ENCODE measurements at regions not wholly inside any gene's neighbourhood (a gene's known extent, or its start where the extent isn't known, plus 50 kb on each side); places are given as distances from the start of the nearest gene placed in this dataset.

DNA sequence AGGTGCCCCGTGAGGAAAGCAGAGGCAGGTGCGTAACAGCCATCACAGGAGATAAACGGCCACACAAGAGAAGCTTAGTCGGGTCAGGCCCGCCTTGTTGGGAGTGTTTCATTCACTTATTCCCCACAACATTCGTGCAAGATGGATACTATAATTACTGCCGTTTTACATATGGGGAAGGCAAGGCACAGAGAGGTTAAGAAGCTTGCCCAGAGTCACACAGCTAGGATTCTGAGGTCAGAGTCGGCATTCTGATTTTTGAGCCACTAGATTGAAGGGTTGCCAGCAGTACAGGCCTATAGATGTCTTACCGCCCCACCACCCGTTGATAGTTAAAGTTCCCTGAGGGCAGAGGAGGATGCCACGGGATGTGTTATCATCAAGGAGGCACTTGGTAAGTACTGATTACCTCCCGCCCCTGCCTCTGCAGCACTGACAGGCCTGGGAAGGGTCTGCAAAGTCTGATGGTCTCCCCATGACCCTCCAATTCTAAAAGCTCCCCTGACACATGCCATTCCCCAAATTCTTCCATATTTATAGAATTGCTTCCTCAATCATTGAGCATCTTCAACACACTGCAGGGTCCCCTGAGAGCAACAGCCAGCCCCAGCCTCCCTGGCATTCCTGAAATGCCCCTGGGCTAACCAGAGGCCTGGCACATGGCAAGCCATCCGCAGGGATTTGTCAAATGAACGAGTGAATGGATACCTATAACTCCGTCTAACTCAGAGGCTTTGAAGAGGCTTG is 74.7 kb upstream of the CLDN14 start:
- Histone ChIP-seq H3K9ac (ENCODE audit: low read length in 3 of 3) (no peak overlapping the region), H3K27ac (ENCODE audit: low read depth in 2 of 2, low read length in 2 of 2) (no peak overlapping the region), H3K4me1 (ENCODE audit: control insufficient read depth in 2 of 3, insufficient read depth in 2 of 3, low read depth in 1 of 3, low read length in 3 of 3) (peaks cover 0 to 5% (median 0%) of the 10 kb centered on the region in 3 donors), H3K27me3 (ENCODE audit: control insufficient read depth, insufficient read depth, low read length) (no peaks in the 10 kb centered on the region), H3K9me3 (ENCODE audit: control insufficient read depth in 2 of 3, insufficient read depth in 1 of 3, low read length in 3 of 3) (no peaks in the 10 kb centered on the region), H3K4me3 (ENCODE audit: low read length in 3 of 3) (no peak overlapping the region), H3K36me3 (ENCODE audit: control insufficient read depth in 2 of 3, insufficient read depth in 3 of 3, low read length in 3 of 3) (no peaks in the 10 kb centered on the region)
- TF ChIP-seq, protein P1, sequence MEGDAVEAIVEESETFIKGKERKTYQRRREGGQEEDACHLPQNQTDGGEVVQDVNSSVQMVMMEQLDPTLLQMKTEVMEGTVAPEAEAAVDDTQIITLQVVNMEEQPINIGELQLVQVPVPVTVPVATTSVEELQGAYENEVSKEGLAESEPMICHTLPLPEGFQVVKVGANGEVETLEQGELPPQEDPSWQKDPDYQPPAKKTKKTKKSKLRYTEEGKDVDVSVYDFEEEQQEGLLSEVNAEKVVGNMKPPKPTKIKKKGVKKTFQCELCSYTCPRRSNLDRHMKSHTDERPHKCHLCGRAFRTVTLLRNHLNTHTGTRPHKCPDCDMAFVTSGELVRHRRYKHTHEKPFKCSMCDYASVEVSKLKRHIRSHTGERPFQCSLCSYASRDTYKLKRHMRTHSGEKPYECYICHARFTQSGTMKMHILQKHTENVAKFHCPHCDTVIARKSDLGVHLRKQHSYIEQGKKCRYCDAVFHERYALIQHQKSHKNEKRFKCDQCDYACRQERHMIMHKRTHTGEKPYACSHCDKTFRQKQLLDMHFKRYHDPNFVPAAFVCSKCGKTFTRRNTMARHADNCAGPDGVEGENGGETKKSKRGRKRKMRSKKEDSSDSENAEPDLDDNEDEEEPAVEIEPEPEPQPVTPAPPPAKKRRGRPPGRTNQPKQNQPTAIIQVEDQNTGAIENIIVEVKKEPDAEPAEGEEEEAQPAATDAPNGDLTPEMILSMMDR (IDR thresholded peaks at IDR 0.05; ENCODE audit: borderline replicate concordance, extremely low read depth, insufficient read depth): no peak
- intact Hi-C loops (cut with DNase I): no loop called here
- DNase-seq (no peak), FAIRE-seq (no peak)

DNA sequence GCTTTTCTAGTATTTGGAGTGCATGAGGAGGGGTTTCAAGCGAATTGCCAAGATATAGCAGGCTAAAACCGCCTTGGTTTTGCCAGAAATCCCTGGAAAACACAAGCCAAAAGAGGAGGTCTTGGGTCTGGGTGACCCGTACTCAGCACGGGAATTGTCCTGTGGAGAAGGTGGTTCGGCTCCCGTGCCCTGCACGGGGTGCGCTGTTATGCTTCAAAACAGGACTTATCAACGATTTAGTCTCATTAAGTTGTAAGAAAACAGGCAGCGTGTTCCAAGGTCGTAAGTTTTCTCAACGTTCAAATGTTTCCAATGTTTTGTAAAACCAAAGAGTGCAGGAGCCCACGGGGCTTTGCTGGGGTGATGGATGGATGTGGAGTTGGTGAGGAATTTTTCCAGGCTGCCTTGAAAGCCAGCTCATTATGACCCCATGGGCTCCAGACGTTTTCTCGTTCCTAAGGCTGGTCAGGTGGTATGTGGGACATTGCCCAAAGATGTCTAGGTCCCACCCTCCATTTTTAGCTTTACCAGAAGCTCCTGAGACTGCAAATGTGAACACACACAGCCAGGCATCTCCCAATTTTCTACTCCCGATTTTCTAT is 75.4 kb upstream of the CLDN14 start:
- H3K4me1 ChIP-seq (ENCODE audit: control insufficient read depth in 2 of 3, insufficient read depth in 2 of 3, low read depth in 1 of 3, low read length in 3 of 3): peaks cover 0 to 5% (median 0%) of the 10 kb centered on the region in 3 donors
- no peak overlapping the region for H3K27ac ChIP-seq (ENCODE audit: low read depth in 2 of 2, low read length in 2 of 2)
- intact Hi-C loops (cut with DNase I): no loop called here
- FAIRE-seq (no peak), DNase-seq (peak in 1 of 5 donors; percentile 35)
- H3K9me3 ChIP-seq (ENCODE audit: control insufficient read depth in 2 of 3, insufficient read depth in 1 of 3, low read length in 3 of 3): no peaks in the 10 kb centered on the region
- H3K4me3 ChIP-seq (ENCODE audit: low read length in 3 of 3): no peak overlapping the region
- H3K27me3 ChIP-seq (ENCODE audit: control insufficient read depth, insufficient read depth, low read length): no peaks in the 10 kb centered on the region
- TF ChIP-seq, protein P1 (IDR thresholded peaks at IDR 0.05; ENCODE audit: borderline replicate concordance, extremely low read depth, insufficient read depth): no peak
- H3K9ac ChIP-seq (ENCODE audit: low read length in 3 of 3): no peak overlapping the region
- H3K36me3 ChIP-seq (ENCODE audit: control insufficient read depth in 2 of 3, insufficient read depth in 3 of 3, low read length in 3 of 3): no peaks in the 10 kb centered on the region

DNA sequence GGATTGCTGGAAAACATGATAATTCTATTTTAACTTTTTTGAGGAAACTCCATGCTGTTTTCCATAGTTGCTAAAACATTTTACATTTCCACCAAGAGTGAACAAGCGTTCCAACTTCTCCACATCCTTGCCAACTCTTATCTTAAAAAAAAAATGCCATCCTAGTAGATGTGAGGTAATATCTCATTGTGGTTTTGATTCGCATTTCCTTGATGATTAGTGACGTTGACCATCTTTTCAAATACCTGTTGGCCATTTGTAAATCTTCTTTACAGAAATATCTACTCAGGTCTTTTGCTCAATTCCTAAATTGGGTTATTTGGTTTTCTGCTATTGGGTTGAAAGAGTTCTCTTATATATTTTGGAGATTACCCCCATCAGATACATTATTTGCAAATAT is 77.4 kb upstream of the CLDN14 start:
- TF ChIP-seq, protein P1 (IDR thresholded peaks at IDR 0.05; ENCODE audit: borderline replicate concordance, extremely low read depth, insufficient read depth): no peak
- DNase-seq: no peak
- H3K4me3 ChIP-seq (ENCODE audit: low read length in 3 of 3): no peak overlapping the region
- H3K27ac ChIP-seq (ENCODE audit: low read depth in 2 of 2, low read length in 2 of 2): no peak overlapping the region
- H3K9ac ChIP-seq (ENCODE audit: low read length in 3 of 3): no peak overlapping the region
- no peaks in the 10 kb centered on the region for H3K27me3 ChIP-seq (ENCODE audit: control insufficient read depth, insufficient read depth, low read length)
- FAIRE-seq: no peak
- no peaks in the 10 kb centered on the region for H3K4me1 ChIP-seq (ENCODE audit: control insufficient read depth in 2 of 3, insufficient read depth in 2 of 3, low read depth in 1 of 3, low read length in 3 of 3)
- intact Hi-C loops (cut with DNase I): no loop called here
- no peaks in the 10 kb centered on the region for H3K9me3 ChIP-seq (ENCODE audit: control insufficient read depth in 2 of 3, insufficient read depth in 1 of 3, low read length in 3 of 3)
- H3K36me3 ChIP-seq (ENCODE audit: control insufficient read depth in 2 of 3, insufficient read depth in 3 of 3, low read length in 3 of 3): no peaks in the 10 kb centered on the region
